Lung (tissue), 11 donors: ENCODE measurements at regions not wholly inside any gene's neighbourhood (a gene's known extent, or its start where the extent isn't known, plus 50 kb on each side); places are given as distances from the start of the nearest gene placed in this dataset.

ENCODE experiments used
- ATAC-seq: fragments of 200-7000 bp; cut with Tn5 transposase; one replicate; pipeline ENCODE4 v1.9.1; 2020; ENCODE audit warnings: moderate number of reproducible peaks; ENCODE audit not compliant: insufficient read depth, low FRiP score
- DNase-seq, 3 donors: peaks; one replicate each; pipeline ENCODE4 v3.0.0-alpha.2; 2013 to 2017
- H3K27ac ChIP-seq, 2 donors: one replicate each; pipeline ENCODE4 v1.5.1; 2013; ENCODE audit warnings: mild to moderate bottlenecking in 2 of 2, moderate library complexity in 2 of 2, control low read depth in 1 of 2, inconsistent platforms in 1 of 2, low read depth in 1 of 2, low read length in 1 of 2
- H3K27me3 ChIP-seq, 3 donors: one replicate each; pipeline ENCODE4 v1.5.1; 2013; ENCODE audit warnings: low read length in 2 of 3; ENCODE audit not compliant: control insufficient read depth in 3 of 3, insufficient read depth in 3 of 3
- H3K36me3 ChIP-seq, 4 donors: one replicate each; pipeline ENCODE4 v1.5.1; 2013; ENCODE audit warnings: low read length in 4 of 4, mild to moderate bottlenecking in 1 of 4, moderate library complexity in 1 of 4; ENCODE audit not compliant: control insufficient read depth in 4 of 4, insufficient read depth in 4 of 4
- H3K4me1 ChIP-seq, 5 donors: one replicate each; pipeline ENCODE4 v1.5.1; 2013; ENCODE audit warnings: low read length in 5 of 5, mild to moderate bottlenecking in 2 of 5, moderate library complexity in 1 of 5; ENCODE audit not compliant: control insufficient read depth in 5 of 5, insufficient read depth in 5 of 5
- H3K4me3 ChIP-seq: one replicate; pipeline ENCODE4 v1.5.1; 2013; ENCODE audit warnings: mild to moderate bottlenecking, control low read depth, moderate library complexity
- H3K9ac ChIP-seq, 2 donors: one replicate each; pipeline ENCODE4 v1.5.1; 2013; ENCODE audit warnings: low read length in 2 of 2, control low read depth in 1 of 2; ENCODE audit not compliant: insufficient read depth in 1 of 2
- H3K9me3 ChIP-seq, 4 donors: one replicate each; pipeline ENCODE4 v1.5.1; 2013; ENCODE audit warnings: low read length in 3 of 4, mild to moderate bottlenecking in 1 of 4, moderate library complexity in 1 of 4; ENCODE audit not compliant: control insufficient read depth in 4 of 4, insufficient read depth in 3 of 4
- WGBS, 2 donors: extraction: QIAGEN DNeasy Blood & Tissue Kit; methylation state at CpG; one replicate each; pipeline ENCODE4 v1.1.7; 2013; 5-methylcytosine and 5-hydroxymethylcytosine counted together
- TF ChIP-seq, protein P1 (sequence below): IDR thresholded peaks from 2 replicates; pipeline ENCODE4 v1.5.1; 2012; ENCODE audit warnings: mild to moderate bottlenecking; ENCODE audit errors: control extremely low read depth, extremely low read depth
- donor health status: control.
- donor health status: control.
- donor health status: Bipolar disorder and iron deficiency.
- donor health status: healthy.
- donor health status: DM: yes; HTN: yes; CAD: no.

DNA sequence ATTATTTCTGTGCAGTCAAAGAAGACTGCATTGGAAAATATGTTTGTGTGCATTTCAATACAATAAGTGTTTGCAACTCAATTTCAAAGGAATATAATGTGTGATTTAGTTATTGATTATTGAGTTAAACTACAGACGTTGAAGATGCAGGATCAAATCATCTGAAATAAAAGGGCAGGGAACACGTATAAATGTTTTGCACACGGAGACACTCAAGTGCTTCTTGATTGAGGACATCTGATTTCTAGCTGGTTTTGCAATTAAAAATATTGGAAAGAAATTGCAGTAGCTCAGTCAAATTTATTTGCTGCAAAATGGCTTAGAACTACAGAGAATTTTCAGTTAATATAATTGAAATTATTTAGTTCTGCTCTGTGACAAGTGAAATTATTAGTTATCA is 412.7 kb downstream of the UTRN start:
- WGBS, 2 donors, result 78 to 89% methylated on average over 3 of the region's 3 CpGs

DNA sequence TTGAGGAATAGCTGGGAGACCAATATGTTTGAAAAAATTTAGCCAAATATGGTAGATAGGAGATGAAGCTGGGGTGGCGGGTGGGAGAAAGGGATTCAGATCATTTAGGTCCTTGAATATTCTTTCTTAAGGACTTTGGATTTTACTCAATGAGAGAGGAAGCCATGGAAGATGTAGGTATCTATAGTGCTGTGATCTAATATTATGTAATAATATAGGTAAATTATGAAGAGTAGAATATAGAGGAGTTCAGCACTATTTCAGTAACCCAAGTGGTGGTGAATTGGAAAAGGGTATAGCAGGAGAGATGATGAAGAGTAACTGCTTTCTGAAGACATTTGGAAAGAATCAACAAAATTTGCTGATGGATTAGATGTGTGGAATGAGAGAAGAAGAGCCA is 417.6 kb downstream of the UTRN start:
- WGBS, 2 donors, result 99 to 100% methylated on average over 1 of the region's 1 CpG
- no peaks in the 10 kb centered on the region for H3K27me3 ChIP-seq
- H3K4me3 ChIP-seq, result no peak overlapping the region
- TF ChIP-seq, protein P1, sequence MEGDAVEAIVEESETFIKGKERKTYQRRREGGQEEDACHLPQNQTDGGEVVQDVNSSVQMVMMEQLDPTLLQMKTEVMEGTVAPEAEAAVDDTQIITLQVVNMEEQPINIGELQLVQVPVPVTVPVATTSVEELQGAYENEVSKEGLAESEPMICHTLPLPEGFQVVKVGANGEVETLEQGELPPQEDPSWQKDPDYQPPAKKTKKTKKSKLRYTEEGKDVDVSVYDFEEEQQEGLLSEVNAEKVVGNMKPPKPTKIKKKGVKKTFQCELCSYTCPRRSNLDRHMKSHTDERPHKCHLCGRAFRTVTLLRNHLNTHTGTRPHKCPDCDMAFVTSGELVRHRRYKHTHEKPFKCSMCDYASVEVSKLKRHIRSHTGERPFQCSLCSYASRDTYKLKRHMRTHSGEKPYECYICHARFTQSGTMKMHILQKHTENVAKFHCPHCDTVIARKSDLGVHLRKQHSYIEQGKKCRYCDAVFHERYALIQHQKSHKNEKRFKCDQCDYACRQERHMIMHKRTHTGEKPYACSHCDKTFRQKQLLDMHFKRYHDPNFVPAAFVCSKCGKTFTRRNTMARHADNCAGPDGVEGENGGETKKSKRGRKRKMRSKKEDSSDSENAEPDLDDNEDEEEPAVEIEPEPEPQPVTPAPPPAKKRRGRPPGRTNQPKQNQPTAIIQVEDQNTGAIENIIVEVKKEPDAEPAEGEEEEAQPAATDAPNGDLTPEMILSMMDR, result no peak
- no peak overlapping the region for H3K9ac ChIP-seq
- H3K36me3 ChIP-seq, result peaks cover 0 to 6% (median under 1%) of the 10 kb centered on the region in 4 donors
- no peak for ATAC-seq
- DNase-seq, result no peak
- no peaks in the 10 kb centered on the region for H3K9me3 ChIP-seq
- H3K4me1 ChIP-seq, result peaks cover 0 to 13% (median 0%) of the 10 kb centered on the region in 5 donors
- H3K27ac ChIP-seq, result no peak overlapping the region

More for the DNA sequence above, 412.7 kb downstream of the UTRN start:
- Histone ChIP-seq H3K36me3 (peaks cover 0 to 3% (median 0%) of the 10 kb centered on the region in 4 donors), H3K4me1 (peaks cover 0 to 33% (median 0%) of the 10 kb centered on the region in 5 donors), H3K4me3 (no peak overlapping the region), H3K9ac (no peak overlapping the region), H3K27ac (no peak overlapping the region), H3K9me3 (no peaks in the 10 kb centered on the region), H3K27me3 (no peaks in the 10 kb centered on the region)
- DNase-seq (peak in 1 of 3 donors; percentile 81), ATAC-seq (no peak)
- TF ChIP-seq, protein P1, result no peak

DNA sequence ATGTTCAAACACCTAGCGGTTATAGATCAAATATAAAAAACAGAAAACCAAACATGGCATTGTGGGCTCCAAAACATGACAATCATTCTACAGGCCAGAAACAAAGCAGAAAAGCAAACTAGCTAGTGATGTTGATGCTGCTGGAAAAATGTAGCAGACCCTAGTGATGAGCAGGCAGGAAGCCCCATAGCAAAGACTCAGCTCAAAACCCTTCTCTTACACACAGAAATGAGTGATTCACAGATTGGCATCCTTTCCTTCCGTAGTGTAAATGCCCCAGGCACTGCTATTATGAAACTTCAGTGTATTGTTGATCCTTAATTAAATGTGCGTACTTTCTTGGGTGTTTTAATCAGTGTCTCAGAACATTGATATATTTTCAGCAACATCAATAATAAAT is 425.1 kb downstream of the UTRN start:
- no peak overlapping the region for H3K9ac ChIP-seq
- WGBS, 2 donors, result 94 to 98% methylated on average over 3 of the region's 3 CpGs
- H3K27me3 ChIP-seq, result no peaks in the 10 kb centered on the region
- ATAC-seq, result no peak
- H3K36me3 ChIP-seq, result peaks cover 0 to 4% (median 0%) of the 10 kb centered on the region in 4 donors
- no peaks in the 10 kb centered on the region for H3K9me3 ChIP-seq
- peaks cover 0 to 2% (median 0%) of the 10 kb centered on the region in 5 donors for H3K4me1 ChIP-seq
- no peak for DNase-seq
- H3K4me3 ChIP-seq, result no peak overlapping the region
- H3K27ac ChIP-seq, result no peak overlapping the region
- TF ChIP-seq, protein P1, result no peak

DNA sequence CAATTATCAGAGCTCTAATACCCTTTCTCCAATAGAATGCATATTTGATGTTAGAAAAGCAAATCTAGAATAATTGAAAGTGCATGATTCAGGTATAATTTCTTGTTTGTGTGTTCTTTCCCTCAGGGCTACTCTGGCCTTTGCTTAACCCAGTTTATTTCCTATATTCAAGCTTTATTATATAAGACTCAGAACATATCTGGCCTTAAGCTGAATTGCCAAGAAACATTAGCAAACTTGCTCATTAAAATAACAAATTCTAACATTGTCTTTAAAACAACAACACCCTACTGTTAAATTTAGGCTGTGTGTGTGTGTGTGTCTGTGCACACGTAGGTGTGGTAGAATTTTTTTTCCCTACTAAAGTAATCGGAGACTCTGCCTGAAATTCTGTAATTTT is 426.5 kb downstream of the UTRN start:
- ATAC-seq (no peak), DNase-seq (no peak)
- Histone ChIP-seq H3K27me3 (no peaks in the 10 kb centered on the region), H3K9ac (no peak overlapping the region), H3K9me3 (no peaks in the 10 kb centered on the region), H3K4me3 (no peak overlapping the region), H3K36me3 (peaks cover 0 to 3% (median 0%) of the 10 kb centered on the region in 4 donors), H3K27ac (no peak overlapping the region), H3K4me1 (peaks cover 0 to 2% (median 0%) of the 10 kb centered on the region in 5 donors)
- TF ChIP-seq, protein P1, result no peak
- 97 to 98% methylated on average over 2 of the region's 2 CpGs for WGBS, 2 donors
